ENCODE measurements at regions not wholly inside any gene's neighbourhood (a gene's known extent, or its start where the extent isn't known, plus 50 kb on each side); places are given as distances from the start of the nearest gene placed in this dataset.
"Not testable (repeated sequence)": the region's sequence is repeated elsewhere in the genome, so short reads cannot be mapped to it uniquely, and the experiment has no call there.

DNA sequence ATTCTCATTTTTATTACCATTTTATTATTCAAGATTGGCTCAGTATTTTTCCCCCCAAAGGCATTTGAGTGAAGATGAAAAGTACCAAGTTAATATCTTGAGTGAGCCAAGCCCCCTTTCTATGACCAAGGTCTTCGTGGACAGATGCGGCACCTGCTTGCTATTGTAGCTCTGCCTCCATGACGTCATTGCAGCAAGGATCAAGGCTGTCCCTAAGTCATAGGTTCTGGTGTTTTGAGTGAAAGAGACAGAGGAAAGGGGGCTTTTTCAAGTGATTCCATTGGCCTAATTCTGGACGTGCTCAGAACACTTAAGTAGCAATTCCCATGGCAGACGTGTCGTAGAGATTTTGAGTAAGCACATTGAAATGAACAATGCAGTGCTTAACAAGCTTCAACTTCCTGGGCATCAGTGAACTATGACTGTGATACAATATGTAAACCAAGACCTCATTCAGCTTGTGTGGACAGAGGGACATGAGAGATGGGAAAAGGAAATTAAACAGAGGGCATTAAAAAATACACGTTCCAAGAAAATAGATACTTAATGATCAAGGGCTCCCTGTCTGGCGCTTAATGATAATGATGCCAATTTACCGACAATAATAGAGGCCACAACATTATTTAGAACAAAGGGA is 248.7 kb upstream of the NPVF start:
- Mint-ChIP-seq H3K4me1 (ENCODE audit: low read depth) (no peaks in the 10 kb centered on the region), H3K27me3 (ENCODE audit: insufficient read depth) (no peaks in the 10 kb centered on the region), H3K9me3 (peaks cover 44% of the 10 kb centered on the region), H3K4me3 (no peak overlapping the region), H3K36me3 (ENCODE audit: low read depth) (no peaks in the 10 kb centered on the region), H3K27ac (no peak overlapping the region)
- DNase-seq, result no peak
- TF ChIP-seq, protein P1, sequence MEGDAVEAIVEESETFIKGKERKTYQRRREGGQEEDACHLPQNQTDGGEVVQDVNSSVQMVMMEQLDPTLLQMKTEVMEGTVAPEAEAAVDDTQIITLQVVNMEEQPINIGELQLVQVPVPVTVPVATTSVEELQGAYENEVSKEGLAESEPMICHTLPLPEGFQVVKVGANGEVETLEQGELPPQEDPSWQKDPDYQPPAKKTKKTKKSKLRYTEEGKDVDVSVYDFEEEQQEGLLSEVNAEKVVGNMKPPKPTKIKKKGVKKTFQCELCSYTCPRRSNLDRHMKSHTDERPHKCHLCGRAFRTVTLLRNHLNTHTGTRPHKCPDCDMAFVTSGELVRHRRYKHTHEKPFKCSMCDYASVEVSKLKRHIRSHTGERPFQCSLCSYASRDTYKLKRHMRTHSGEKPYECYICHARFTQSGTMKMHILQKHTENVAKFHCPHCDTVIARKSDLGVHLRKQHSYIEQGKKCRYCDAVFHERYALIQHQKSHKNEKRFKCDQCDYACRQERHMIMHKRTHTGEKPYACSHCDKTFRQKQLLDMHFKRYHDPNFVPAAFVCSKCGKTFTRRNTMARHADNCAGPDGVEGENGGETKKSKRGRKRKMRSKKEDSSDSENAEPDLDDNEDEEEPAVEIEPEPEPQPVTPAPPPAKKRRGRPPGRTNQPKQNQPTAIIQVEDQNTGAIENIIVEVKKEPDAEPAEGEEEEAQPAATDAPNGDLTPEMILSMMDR (IDR thresholded peaks at IDR 0.05), result no peak

DNA sequence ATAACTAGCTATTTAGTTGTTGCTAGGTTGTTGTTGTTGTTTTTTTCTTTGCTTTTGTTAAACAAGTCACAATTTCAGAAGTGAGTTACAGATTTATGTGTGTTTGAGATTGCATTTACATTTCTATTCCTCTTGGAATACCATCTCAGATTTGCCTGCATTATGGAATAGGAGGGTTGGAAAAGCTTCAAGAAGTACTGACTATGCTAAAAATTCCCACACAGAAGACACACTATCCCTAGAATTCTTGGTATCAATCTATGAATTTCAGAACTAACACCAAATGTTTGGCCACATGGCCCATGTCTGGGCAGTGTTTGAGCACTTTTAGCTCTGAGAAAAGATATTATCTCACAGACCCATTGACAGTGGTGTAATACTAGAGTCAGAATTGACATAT is 249.9 kb upstream of the NPVF start:
- not testable (repeated sequence) for H3K4me3 Mint-ChIP-seq; DNase-seq; H3K36me3 Mint-ChIP-seq (ENCODE audit: low read depth); H3K4me1 Mint-ChIP-seq (ENCODE audit: low read depth); H3K27me3 Mint-ChIP-seq (ENCODE audit: insufficient read depth); H3K27ac Mint-ChIP-seq
- peaks cover 46% of the 10 kb centered on the region for H3K9me3 Mint-ChIP-seq

DNA sequence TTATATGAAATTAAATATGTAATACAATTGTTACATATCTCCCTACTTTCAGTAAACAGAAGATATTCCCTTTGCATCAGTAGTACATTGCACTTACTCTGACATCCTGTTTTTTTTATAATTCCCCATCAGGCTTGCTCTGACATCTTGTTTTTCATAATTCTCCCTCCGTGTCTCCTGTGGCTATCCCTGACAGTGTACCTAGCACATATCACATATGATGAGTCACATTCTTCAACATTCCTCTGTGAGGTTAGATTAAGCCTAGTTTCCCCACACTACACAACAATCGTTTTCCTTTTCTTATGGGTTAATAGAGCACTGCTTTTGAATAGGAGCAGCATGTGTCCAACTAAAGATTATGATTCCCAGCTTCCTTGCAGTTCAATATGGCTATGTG is 250.6 kb upstream of the NPVF start:
- Mint-ChIP-seq H3K9me3 (peaks cover 48% of the 10 kb centered on the region), H3K4me1 (ENCODE audit: low read depth) (no peaks in the 10 kb centered on the region), H3K27me3 (ENCODE audit: insufficient read depth) (no peaks in the 10 kb centered on the region; the same call in 1 of the 2 replicates), H3K4me3 (no peak overlapping the region), H3K36me3 (ENCODE audit: low read depth) (no peaks in the 10 kb centered on the region), H3K27ac (no peak overlapping the region)
- TF ChIP-seq, protein P1 (IDR thresholded peaks at IDR 0.05), result no peak
- DNase-seq, result no peak

DNA sequence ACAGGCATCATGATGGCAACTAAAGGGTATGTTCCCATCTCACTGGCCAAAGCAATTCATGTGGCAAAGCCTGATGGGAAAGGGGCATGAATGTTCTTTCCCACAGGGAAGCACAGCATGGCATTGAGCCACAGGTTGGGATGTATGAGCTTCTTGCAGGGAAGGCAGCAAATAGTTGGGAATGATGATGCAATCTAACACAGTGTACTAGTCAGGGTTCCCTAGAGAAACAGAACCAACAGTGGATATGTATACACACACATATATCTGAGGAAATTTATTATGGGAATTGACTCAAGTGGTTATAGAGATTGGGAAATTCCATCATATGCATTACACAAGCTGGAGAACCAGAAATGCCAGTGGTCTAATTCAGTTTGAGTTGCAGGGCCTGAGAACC is 253.6 kb upstream of the NPVF start:
- H3K27ac Mint-ChIP-seq, result no peak overlapping the region
- no peak for DNase-seq
- TF ChIP-seq, protein P1 (IDR thresholded peaks at IDR 0.05), result no peak
- no peaks in the 10 kb centered on the region for H3K36me3 Mint-ChIP-seq (ENCODE audit: low read depth)
- H3K27me3 Mint-ChIP-seq (ENCODE audit: insufficient read depth), result no peaks in the 10 kb centered on the region; the same call in 1 of the 2 replicates
- H3K4me3 Mint-ChIP-seq, result no peak overlapping the region
- H3K9me3 Mint-ChIP-seq, result peaks cover 45% of the 10 kb centered on the region
- H3K4me1 Mint-ChIP-seq (ENCODE audit: low read depth), result no peaks in the 10 kb centered on the region

DNA sequence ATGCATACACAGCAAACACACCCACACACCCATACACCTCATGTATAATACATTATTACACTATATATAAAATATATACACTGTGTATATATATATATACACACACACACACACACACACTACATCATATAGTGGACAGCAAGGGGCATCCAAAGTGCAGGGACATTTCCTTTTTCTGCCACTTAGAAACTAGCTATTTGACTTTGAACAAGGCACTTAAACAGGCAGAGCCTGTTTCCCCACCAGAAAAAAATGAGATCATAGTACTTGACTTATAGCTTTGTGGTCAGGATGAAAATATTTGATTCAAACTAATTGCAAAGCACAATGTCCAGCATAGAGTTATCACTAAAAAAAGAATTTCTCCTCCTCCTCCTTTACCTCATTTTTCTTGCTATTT is 254.3 kb upstream of the NPVF start:
- H3K27ac Mint-ChIP-seq, result no peak overlapping the region
- H3K36me3 Mint-ChIP-seq (ENCODE audit: low read depth), result no peaks in the 10 kb centered on the region
- no peaks in the 10 kb centered on the region for H3K4me1 Mint-ChIP-seq (ENCODE audit: low read depth)
- TF ChIP-seq, protein P1 (IDR thresholded peaks at IDR 0.05), result no peak
- DNase-seq, result no peak
- H3K4me3 Mint-ChIP-seq, result no peak overlapping the region
- no peaks in the 10 kb centered on the region; the same call in 1 of the 2 replicates for H3K27me3 Mint-ChIP-seq (ENCODE audit: insufficient read depth)
- peaks cover 39% of the 10 kb centered on the region for H3K9me3 Mint-ChIP-seq

DNA sequence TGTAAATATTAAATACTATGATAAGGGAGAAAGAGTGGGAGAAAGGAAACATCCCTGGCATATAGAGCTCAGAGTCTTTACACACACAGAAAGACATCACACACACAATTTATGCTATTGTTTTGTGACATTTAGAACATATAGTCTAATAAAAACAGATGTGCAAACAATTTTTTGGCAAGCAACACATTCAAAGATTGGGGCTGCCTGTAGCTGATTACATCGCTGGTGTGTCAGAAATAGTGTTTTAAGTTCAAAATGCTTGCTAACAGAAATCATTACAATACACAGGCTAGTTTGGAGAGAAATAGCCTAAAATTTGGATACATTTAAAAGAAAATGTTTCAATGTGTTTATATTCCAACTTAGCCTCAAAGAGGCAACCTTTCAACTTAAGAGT is 256.7 kb upstream of the NPVF start:
- no peak overlapping the region for H3K27ac Mint-ChIP-seq
- H3K4me1 Mint-ChIP-seq (ENCODE audit: low read depth), result no peaks in the 10 kb centered on the region
- DNase-seq, result no peak
- no peaks in the 10 kb centered on the region for H3K36me3 Mint-ChIP-seq (ENCODE audit: low read depth)
- no peak overlapping the region for H3K4me3 Mint-ChIP-seq
- H3K27me3 Mint-ChIP-seq (ENCODE audit: insufficient read depth), result no peaks in the 10 kb centered on the region; the same call in 1 of the 2 replicates
- peaks cover 46% of the 10 kb centered on the region for H3K9me3 Mint-ChIP-seq
- TF ChIP-seq, protein P1 (IDR thresholded peaks at IDR 0.05), result no peak

All from HFFc6 (cell line).